Lung (tissue), 11 donors: ENCODE measurements at regions not wholly inside any gene's neighbourhood (a gene's known extent, or its start where the extent isn't known, plus 50 kb on each side); places are given as distances from the start of the nearest gene placed in this dataset.

Source experiments
- ATAC-seq: fragments of 200-7000 bp; cut with Tn5 transposase; one replicate; pipeline ENCODE4 v1.9.1; 2020; ENCODE audit warnings: moderate number of reproducible peaks; ENCODE audit not compliant: insufficient read depth, low FRiP score
- DNase-seq, 3 donors: peaks; one replicate each; pipeline ENCODE4 v3.0.0-alpha.2; 2013 to 2017
- H3K27ac ChIP-seq, 2 donors: one replicate each; pipeline ENCODE4 v1.5.1; 2013; ENCODE audit warnings: mild to moderate bottlenecking in 2 of 2, moderate library complexity in 2 of 2, control low read depth in 1 of 2, inconsistent platforms in 1 of 2, low read depth in 1 of 2, low read length in 1 of 2
- H3K27me3 ChIP-seq, 3 donors: one replicate each; pipeline ENCODE4 v1.5.1; 2013; ENCODE audit warnings: low read length in 2 of 3; ENCODE audit not compliant: control insufficient read depth in 3 of 3, insufficient read depth in 3 of 3
- H3K36me3 ChIP-seq, 4 donors: one replicate each; pipeline ENCODE4 v1.5.1; 2013; ENCODE audit warnings: low read length in 4 of 4, mild to moderate bottlenecking in 1 of 4, moderate library complexity in 1 of 4; ENCODE audit not compliant: control insufficient read depth in 4 of 4, insufficient read depth in 4 of 4
- H3K4me1 ChIP-seq, 5 donors: one replicate each; pipeline ENCODE4 v1.5.1; 2013; ENCODE audit warnings: low read length in 5 of 5, mild to moderate bottlenecking in 2 of 5, moderate library complexity in 1 of 5; ENCODE audit not compliant: control insufficient read depth in 5 of 5, insufficient read depth in 5 of 5
- H3K4me3 ChIP-seq: one replicate; pipeline ENCODE4 v1.5.1; 2013; ENCODE audit warnings: mild to moderate bottlenecking, control low read depth, moderate library complexity
- H3K9ac ChIP-seq, 2 donors: one replicate each; pipeline ENCODE4 v1.5.1; 2013; ENCODE audit warnings: low read length in 2 of 2, control low read depth in 1 of 2; ENCODE audit not compliant: insufficient read depth in 1 of 2
- H3K9me3 ChIP-seq, 4 donors: one replicate each; pipeline ENCODE4 v1.5.1; 2013; ENCODE audit warnings: low read length in 3 of 4, mild to moderate bottlenecking in 1 of 4, moderate library complexity in 1 of 4; ENCODE audit not compliant: control insufficient read depth in 4 of 4, insufficient read depth in 3 of 4
- CTCF ChIP-seq: IDR thresholded peaks from 2 replicates; pipeline ENCODE4 v1.5.1; 2012; ENCODE audit warnings: mild to moderate bottlenecking; ENCODE audit errors: control extremely low read depth, extremely low read depth
- WGBS, 2 donors: extraction: QIAGEN DNeasy Blood & Tissue Kit; methylation state at CpG; one replicate each; pipeline ENCODE4 v1.1.7; 2013; 5-methylcytosine and 5-hydroxymethylcytosine counted together
- donor health status: control.
- donor health status: control.
- donor health status: Bipolar disorder and iron deficiency.
- donor health status: healthy.
- donor health status: DM: yes; HTN: yes; CAD: no.

DNA sequence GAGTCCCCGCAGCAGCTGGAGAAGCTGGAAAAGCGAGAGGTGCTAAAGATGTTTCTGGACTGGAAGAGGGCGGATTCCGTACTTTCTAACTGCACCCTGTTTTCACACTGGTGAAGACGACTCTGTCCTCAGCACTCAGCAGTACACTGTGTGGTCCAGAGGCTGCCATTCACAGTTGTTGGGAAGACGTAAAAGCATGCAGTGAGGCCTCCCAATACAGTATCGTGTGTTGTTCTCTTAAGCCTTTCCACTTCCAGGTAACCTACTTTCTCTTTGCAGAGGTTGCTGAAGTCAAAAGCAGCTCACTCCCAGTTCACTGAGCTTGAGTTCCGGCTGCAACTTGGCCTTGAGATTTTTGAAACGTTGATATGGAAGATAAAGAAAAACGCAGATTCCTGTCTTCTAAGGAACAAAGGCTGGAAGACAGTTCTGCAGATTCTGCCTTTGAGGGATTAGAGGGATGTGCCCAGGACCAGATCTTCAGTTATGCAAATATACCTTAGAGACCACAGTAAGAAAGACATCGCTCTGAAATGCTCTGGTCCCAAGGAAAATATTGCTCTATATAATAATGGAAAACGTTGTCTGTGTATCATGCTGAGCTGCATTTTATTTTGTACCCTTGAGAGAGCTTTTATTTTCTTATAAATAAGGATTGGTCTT lies 540.9 kb downstream of the TRIML1 start:
- 74 to 75% methylated on average over 12 of the region's 12 CpGs for WGBS, 2 donors
- TF ChIP-seq CTCF: no peak
- Histone ChIP-seq H3K4me3 (no peak overlapping the region), H3K36me3 (no peaks in the 10 kb centered on the region), H3K9me3 (peaks cover 0 to 4% (median 2%) of the 10 kb centered on the region in 4 donors), H3K4me1 (no peaks in the 10 kb centered on the region), H3K9ac (no peak overlapping the region), H3K27ac (no peak overlapping the region), H3K27me3 (no peaks in the 10 kb centered on the region)
- DNase-seq (peak in 1 of 3 donors; percentile 24), ATAC-seq (no peak)

DNA sequence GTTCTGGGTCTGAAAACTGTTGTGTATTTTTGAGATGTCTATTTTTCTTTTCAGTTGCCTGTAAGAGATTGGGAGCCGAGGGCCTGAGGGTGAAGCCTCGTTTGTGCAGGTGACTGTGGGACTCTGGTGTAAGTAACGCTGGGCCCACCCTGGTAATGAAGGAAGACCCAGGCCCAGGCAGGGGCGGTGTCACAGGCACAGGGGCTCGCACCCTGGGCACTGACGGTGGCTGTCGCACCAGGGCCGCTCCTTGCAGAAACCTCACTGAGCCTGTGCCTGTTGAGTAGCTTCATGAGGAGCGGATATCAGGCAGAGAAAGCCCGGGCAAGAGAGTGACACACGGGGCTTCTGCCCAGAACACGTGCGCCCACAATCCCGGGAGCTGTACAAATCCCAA lies 541.4 kb downstream of the TRIML1 start:
- H3K36me3 ChIP-seq: no peaks in the 10 kb centered on the region
- DNase-seq: no peak
- H3K4me3 ChIP-seq: no peak overlapping the region
- TF ChIP-seq CTCF: no peak
- peaks cover 0 to 4% (median 0%) of the 10 kb centered on the region in 4 donors for H3K9me3 ChIP-seq
- ATAC-seq: no peak
- H3K9ac ChIP-seq: no peak overlapping the region
- no peak overlapping the region for H3K27ac ChIP-seq
- H3K4me1 ChIP-seq: no peaks in the 10 kb centered on the region
- WGBS, 2 donors: 91 to 95% methylated on average over 14 of the region's 14 CpGs
- no peaks in the 10 kb centered on the region for H3K27me3 ChIP-seq

GRCh38 chr4:188682321-188682720 lies 543.1 kb downstream of the TRIML1 start:
- Histone ChIP-seq H3K27ac (no peak overlapping the region), H3K36me3 (no peaks in the 10 kb centered on the region), H3K9ac (peak overlapping the region in 1 of 2 donors; percentile 28), H3K9me3 (peaks cover 0 to 4% (median 0%) of the 10 kb centered on the region in 4 donors), H3K27me3 (no peaks in the 10 kb centered on the region), H3K4me3 (no peak overlapping the region), H3K4me1 (no peaks in the 10 kb centered on the region)
- ATAC-seq (no peak), DNase-seq (no peak)
- 58 to 63% methylated on average over 2 of the region's 2 CpGs for WGBS, 2 donors
- no peak for TF ChIP-seq CTCF

GRCh38 chr4:188683571-188683970 lies 544.3 kb downstream of the TRIML1 start:
- no peak for ATAC-seq
- TF ChIP-seq CTCF: no peak
- Histone ChIP-seq H3K9me3 (peaks cover 0 to 2% (median 0%) of the 10 kb centered on the region in 4 donors), H3K27ac (no peak overlapping the region), H3K4me3 (no peak overlapping the region), H3K9ac (no peak overlapping the region), H3K27me3 (no peaks in the 10 kb centered on the region), H3K36me3 (no peaks in the 10 kb centered on the region), H3K4me1 (no peaks in the 10 kb centered on the region)
- DNase-seq: no peak
- WGBS, 2 donors: 89% methylated on average over 2 of the region's 2 CpGs
